GM20000 (cell line): ENCODE measurements at regions not wholly inside any gene's neighbourhood (a gene's known extent, or its start where the extent isn't known, plus 50 kb on each side); places are given as distances from the start of the nearest gene placed in this dataset.

Experiments
- DNase-seq: peaks from one replicate; pipeline ENCODE4 v3.0.0; 2012; ENCODE audit warnings: low spot score
- TF ChIP-seq, protein P1 (sequence below): IDR thresholded peaks from 2 replicates; pipeline ENCODE4 v1.5.1; 2012; ENCODE audit warnings: mild to moderate bottlenecking, control low read depth; ENCODE audit errors: extremely low read depth, missing control alignments

DNA sequence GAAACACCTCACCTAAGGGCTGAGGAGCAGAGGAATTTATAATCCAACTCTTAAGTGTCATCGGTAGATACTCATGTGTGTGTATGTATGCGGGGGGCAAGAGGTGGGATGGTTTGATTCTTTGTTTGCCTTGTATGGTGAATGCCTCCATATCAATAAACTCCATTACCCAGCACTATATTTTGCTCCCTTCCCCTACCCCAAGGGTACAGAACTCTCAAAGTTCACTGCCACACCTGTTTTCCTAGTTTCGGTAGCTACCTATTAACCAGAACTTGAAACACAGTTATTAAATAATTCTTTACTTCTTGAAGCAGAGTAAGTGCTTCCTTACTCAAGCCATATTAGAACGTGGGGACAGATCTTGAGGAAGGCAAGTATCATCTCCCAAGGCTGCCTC is 400.8 kb upstream of the SUCLG2 start:
- DNase-seq: no peak
- TF ChIP-seq, protein P1, sequence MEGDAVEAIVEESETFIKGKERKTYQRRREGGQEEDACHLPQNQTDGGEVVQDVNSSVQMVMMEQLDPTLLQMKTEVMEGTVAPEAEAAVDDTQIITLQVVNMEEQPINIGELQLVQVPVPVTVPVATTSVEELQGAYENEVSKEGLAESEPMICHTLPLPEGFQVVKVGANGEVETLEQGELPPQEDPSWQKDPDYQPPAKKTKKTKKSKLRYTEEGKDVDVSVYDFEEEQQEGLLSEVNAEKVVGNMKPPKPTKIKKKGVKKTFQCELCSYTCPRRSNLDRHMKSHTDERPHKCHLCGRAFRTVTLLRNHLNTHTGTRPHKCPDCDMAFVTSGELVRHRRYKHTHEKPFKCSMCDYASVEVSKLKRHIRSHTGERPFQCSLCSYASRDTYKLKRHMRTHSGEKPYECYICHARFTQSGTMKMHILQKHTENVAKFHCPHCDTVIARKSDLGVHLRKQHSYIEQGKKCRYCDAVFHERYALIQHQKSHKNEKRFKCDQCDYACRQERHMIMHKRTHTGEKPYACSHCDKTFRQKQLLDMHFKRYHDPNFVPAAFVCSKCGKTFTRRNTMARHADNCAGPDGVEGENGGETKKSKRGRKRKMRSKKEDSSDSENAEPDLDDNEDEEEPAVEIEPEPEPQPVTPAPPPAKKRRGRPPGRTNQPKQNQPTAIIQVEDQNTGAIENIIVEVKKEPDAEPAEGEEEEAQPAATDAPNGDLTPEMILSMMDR: no peak

DNA sequence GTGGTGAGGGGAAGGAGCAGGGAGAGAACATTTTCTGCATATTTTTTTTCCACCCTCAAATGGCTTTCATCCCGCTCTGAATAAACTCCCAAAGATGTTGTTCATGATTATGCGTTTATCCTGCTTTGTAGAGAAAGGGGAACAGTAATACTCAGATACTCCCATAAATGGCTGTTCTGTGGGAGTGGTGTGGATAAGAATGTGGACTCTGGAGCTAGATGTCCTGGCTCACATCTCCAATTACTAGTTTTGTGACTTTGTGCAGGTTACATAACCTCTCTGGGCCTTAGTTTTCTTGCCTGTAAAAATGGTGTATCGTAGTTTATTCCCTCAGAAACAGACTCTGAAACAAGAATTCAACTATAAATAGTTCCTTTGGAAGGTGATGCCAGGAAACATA is 395.4 kb upstream of the SUCLG2 start:
- TF ChIP-seq, protein P1: no peak
- DNase-seq: no peak

DNA sequence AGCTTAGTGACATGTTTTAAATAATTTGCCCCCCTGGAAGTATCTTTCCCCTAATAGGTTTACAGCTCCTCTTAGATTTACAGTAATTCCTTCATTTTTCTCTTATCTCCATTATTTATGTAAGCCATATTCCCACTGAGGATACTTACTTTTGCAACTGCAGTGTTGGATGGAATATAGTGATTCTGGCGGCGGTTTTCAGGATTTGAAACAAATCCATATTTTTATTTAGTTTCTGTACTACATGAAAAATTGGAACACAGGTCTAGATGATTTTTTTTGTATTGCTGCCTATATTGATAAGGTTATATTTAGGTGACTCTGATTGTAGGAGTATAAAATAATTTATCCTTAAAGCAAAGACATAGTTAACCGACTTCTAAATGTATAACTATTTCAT is 391.6 kb upstream of the SUCLG2 start:
- DNase-seq: no peak

DNA sequence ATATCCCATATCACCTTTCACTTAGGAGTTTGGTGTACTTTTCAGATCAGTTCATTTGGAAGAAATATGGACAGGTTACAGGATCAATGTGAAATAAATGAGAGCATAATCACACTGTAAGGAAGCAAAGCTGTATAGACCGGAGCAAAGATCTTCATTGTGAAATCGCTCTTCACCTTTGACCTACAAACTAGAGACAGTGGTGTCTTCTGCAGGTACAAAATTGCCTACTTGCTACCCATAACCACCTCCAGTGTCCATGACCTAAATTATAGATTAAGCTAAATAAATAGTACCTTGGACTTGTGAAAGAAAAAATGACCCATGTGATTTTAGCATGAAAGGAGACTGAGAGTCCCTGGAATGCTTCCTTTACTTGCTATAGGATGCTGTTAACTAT is 379.5 kb upstream of the SUCLG2 start:
- TF ChIP-seq, protein P1: no peak
- no peak for DNase-seq

More for the DNA sequence above, 391.6 kb upstream of the SUCLG2 start:
- TF ChIP-seq, protein P1: no peak

DNA sequence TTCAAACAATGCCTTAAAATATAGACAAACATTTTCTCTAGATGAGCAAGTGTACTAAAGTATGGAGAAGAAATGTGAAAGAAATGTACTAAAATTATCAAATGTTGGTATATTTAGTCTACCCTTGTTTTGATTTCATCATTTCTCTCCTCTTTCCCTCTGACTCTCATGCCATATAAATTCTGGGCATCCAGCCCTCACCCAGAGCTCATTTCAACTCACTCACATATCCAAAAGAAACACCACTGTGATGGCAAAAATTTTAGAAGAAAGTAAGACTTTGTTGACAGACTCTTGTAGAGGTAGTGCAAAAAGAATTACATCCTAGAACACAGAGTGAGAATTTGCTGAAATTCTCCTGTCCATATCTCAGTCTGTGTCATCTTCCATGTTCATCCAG is 377.8 kb upstream of the SUCLG2 start:
- DNase-seq: no peak
- TF ChIP-seq, protein P1: no peak

DNA sequence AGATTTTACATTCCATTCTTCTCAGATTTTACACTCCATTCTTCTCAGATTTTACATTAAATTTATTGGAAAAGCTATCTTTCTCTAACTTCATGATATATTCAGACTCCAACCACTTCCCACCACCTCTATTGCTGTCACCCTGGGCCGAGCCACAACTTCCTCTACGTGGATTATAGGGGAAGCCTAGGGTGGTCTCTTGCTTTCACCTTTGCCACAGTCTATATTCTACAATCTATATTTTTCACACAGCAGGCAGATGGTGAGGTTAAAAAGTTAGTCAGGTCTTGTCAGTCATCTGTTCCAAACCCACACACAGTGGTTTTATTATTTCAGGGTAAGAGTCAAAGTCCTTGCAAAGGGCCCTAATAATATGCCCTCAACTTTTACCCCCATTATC is 370.8 kb upstream of the SUCLG2 start:
- TF ChIP-seq, protein P1: no peak
- DNase-seq: no peak

DNA sequence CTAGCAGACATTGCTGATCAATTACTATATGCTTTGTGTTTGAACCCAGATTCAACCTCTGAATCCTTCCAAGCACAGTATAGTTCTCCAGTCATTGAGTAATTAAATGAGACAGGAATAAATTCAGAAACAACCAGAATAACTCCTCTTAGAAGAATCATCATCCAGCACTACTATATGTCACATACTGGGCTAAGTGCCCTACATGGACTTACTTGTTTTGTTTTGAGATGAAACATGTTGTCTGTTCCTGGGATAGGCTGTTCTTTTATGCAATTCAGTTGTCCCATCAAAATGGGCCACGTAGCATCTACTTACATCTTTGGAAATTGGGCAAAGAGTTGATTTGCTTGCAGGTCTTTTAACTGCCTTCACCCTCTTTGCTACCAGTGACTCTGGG is 365.5 kb upstream of the SUCLG2 start:
- no peak for DNase-seq
- TF ChIP-seq, protein P1: no peak
